ENCODE measurements at regions not wholly inside any gene's neighbourhood (a gene's known extent, or its start where the extent isn't known, plus 50 kb on each side); places are given as distances from the start of the nearest gene placed in this dataset.

GRCh38 chr11:134763030-134763388 lies 351.0 kb upstream of the B3GAT1 start (continued):
- no peak for TF ChIP-seq POU6F1 (CRISPR knock-in tag; IDR thresholded peaks at IDR 0.05; ENCODE audit: borderline replicate concordance, low read depth)

- TF ChIP-seq ISL1 (CRISPR knock-in tag; IDR thresholded peaks at IDR 0.05) (no peak), CREB5 (CRISPR knock-in tag; IDR thresholded peaks at IDR 0.05; ENCODE audit: low read depth) (no peak), RARB (CRISPR knock-in tag; IDR thresholded peaks at IDR 0.05) (no peak), ARNTL (CRISPR knock-in tag; IDR thresholded peaks at IDR 0.05; ENCODE audit: borderline replicate concordance, low read depth) (no peak), ZNF8 (CRISPR knock-in tag; IDR thresholded peaks at IDR 0.05) (no peak), ZNF565 (CRISPR knock-in tag; conservative IDR thresholded peaks at IDR 0.05; ENCODE audit: low read depth) (no peak), OSR1 (CRISPR knock-in tag; IDR thresholded peaks at IDR 0.05) (no peak)
- no peak for ATAC-seq
Observed at GRCh38 chr11:134762248-134763029, 350.4 kb upstream of the B3GAT1 start.

DNA sequence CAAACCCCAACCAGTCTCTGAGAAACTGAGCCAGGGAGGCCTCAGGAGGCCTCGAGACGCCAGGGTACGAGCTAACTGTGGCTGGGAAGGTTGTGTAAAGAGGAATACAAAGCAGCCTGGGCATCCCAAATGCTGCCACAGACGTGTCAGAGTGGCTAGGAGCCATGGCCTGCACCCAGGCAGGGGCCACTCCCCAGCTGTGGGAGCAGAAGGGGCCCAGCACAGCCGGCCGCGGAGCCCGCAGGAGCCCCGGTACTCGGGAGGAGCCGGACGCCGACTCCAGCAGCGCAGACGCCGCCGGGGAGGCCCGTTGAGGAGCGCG lies 349.8 kb upstream of the B3GAT1 start:
- no peak for TF ChIP-seq ZNF8 (CRISPR knock-in tag; IDR thresholded peaks at IDR 0.05)
- TF ChIP-seq CSDC2 (CRISPR knock-in tag; IDR thresholded peaks at IDR 0.05): no peak
- no peak for TF ChIP-seq ZFP30 (CRISPR knock-in tag; IDR thresholded peaks at IDR 0.05)
- TF ChIP-seq, protein P1, sequence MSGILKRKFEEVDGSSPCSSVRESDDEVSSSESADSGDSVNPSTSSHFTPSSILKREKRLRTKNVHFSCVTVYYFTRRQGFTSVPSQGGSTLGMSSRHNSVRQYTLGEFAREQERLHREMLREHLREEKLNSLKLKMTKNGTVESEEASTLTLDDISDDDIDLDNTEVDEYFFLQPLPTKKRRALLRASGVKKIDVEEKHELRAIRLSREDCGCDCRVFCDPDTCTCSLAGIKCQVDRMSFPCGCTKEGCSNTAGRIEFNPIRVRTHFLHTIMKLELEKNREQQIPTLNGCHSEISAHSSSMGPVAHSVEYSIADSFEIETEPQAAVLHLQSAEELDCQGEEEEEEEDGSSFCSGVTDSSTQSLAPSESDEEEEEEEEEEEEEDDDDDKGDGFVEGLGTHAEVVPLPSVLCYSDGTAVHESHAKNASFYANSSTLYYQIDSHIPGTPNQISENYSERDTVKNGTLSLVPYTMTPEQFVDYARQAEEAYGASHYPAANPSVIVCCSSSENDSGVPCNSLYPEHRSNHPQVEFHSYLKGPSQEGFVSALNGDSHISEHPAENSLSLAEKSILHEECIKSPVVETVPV (CRISPR knock-in tag; IDR thresholded peaks at IDR 0.05): no peak
- TF ChIP-seq TSHZ2 (CRISPR knock-in tag; IDR thresholded peaks at IDR 0.05): no peak
- TF ChIP-seq ISL1 (CRISPR knock-in tag; IDR thresholded peaks at IDR 0.05): no peak
- no peak for TF ChIP-seq ZC3H10 (CRISPR knock-in tag; IDR thresholded peaks at IDR 0.05)
- no peak for TF ChIP-seq POU6F1 (CRISPR knock-in tag; IDR thresholded peaks at IDR 0.05; ENCODE audit: borderline replicate concordance, low read depth)
- no peak for TF ChIP-seq ZNF565 (CRISPR knock-in tag; conservative IDR thresholded peaks at IDR 0.05; ENCODE audit: low read depth)
- TF ChIP-seq, protein P2, sequence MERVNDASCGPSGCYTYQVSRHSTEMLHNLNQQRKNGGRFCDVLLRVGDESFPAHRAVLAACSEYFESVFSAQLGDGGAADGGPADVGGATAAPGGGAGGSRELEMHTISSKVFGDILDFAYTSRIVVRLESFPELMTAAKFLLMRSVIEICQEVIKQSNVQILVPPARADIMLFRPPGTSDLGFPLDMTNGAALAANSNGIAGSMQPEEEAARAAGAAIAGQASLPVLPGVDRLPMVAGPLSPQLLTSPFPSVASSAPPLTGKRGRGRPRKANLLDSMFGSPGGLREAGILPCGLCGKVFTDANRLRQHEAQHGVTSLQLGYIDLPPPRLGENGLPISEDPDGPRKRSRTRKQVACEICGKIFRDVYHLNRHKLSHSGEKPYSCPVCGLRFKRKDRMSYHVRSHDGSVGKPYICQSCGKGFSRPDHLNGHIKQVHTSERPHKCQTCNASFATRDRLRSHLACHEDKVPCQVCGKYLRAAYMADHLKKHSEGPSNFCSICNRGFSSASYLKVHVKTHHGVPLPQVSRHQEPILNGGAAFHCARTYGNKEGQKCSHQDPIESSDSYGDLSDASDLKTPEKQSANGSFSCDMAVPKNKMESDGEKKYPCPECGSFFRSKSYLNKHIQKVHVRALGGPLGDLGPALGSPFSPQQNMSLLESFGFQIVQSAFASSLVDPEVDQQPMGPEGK (CRISPR knock-in tag; IDR thresholded peaks at IDR 0.05; ENCODE audit: borderline replicate concordance): no peak
- TF ChIP-seq ESRRG (CRISPR knock-in tag; IDR thresholded peaks at IDR 0.05): no peak
- no peak for TF ChIP-seq TOX (CRISPR knock-in tag; IDR thresholded peaks at IDR 0.05; ENCODE audit: borderline replicate concordance)
- TF ChIP-seq BACH2 (CRISPR knock-in tag; IDR thresholded peaks at IDR 0.05; ENCODE audit: borderline replicate concordance): no peak
- no peak for TF ChIP-seq TCF4 (CRISPR knock-in tag; IDR thresholded peaks at IDR 0.05; ENCODE audit: borderline replicate concordance)
- TF ChIP-seq PPARA (CRISPR knock-in tag; IDR thresholded peaks at IDR 0.05; ENCODE audit: borderline replicate concordance): no peak
- no peak for TF ChIP-seq CREB5 (CRISPR knock-in tag; IDR thresholded peaks at IDR 0.05; ENCODE audit: low read depth)
- no peak for ATAC-seq
